ENCODE measurements at regions not wholly inside any gene's neighbourhood (a gene's known extent, or its start where the extent isn't known, plus 50 kb on each side); places are given as distances from the start of the nearest gene placed in this dataset.

GRCh38 chr3:71910108-71910507, 125.2 kb upstream of the PROK2 start:
- H3K36me3 Mint-ChIP-seq (ENCODE audit: low read depth), result peaks cover 5% of the 10 kb centered on the region
- peak overlapping the region; percentile 15 for H3K27ac Mint-ChIP-seq
- no peak for DNase-seq
- TF ChIP-seq CTCF (IDR thresholded peaks at IDR 0.05), result no peak
- peaks cover 7% of the 10 kb centered on the region for H3K9me3 Mint-ChIP-seq
- peaks cover 6% of the 10 kb centered on the region for H3K27me3 Mint-ChIP-seq (ENCODE audit: low read depth, poor library complexity)
- peak overlapping the region; percentile 6 for H3K4me3 Mint-ChIP-seq
- H3K4me1 Mint-ChIP-seq, result peaks cover 29% of the 10 kb centered on the region

GRCh38 chr3:71907996-71908395, 123.0 kb upstream of the PROK2 start:
- peaks cover 7% of the 10 kb centered on the region for H3K9me3 Mint-ChIP-seq

GRCh38 chr3:71906976-71907375, 122.0 kb upstream of the PROK2 start:
- peaks cover 29% of the 10 kb centered on the region for H3K4me1 Mint-ChIP-seq
- no peak overlapping the region for H3K27ac Mint-ChIP-seq
- DNase-seq, result no peak
- H3K9me3 Mint-ChIP-seq, result peaks cover 3% of the 10 kb centered on the region
- no peak overlapping the region for H3K4me3 Mint-ChIP-seq
- no peak for TF ChIP-seq CTCF (IDR thresholded peaks at IDR 0.05)
- peaks cover 15% of the 10 kb centered on the region for H3K27me3 Mint-ChIP-seq (ENCODE audit: low read depth, poor library complexity)
- peaks cover 1% of the 10 kb centered on the region for H3K36me3 Mint-ChIP-seq (ENCODE audit: low read depth)

More at GRCh38 chr3:71907996-71908395, 123.0 kb upstream of the PROK2 start:
- no peak for DNase-seq
- peaks cover 12% of the 10 kb centered on the region for H3K27me3 Mint-ChIP-seq (ENCODE audit: low read depth, poor library complexity)
- TF ChIP-seq CTCF (IDR thresholded peaks at IDR 0.05), result no peak
- H3K27ac Mint-ChIP-seq, result no peak overlapping the region
- no peak overlapping the region for H3K4me3 Mint-ChIP-seq
- peaks cover 5% of the 10 kb centered on the region for H3K36me3 Mint-ChIP-seq (ENCODE audit: low read depth)
- H3K4me1 Mint-ChIP-seq, result peaks cover 29% of the 10 kb centered on the region

- TF ChIP-seq CTCF (IDR thresholded peaks at IDR 0.05), result no peak
- no peaks in the 10 kb centered on the region for H3K9me3 Mint-ChIP-seq
- H3K27me3 Mint-ChIP-seq (ENCODE audit: low read depth, poor library complexity), result peaks cover 17% of the 10 kb centered on the region
- H3K36me3 Mint-ChIP-seq (ENCODE audit: low read depth), result no peaks in the 10 kb centered on the region
- no peak overlapping the region for H3K27ac Mint-ChIP-seq
- no peak overlapping the region for H3K4me3 Mint-ChIP-seq
- no peak for DNase-seq
- peaks cover 26% of the 10 kb centered on the region for H3K4me1 Mint-ChIP-seq
These were observed 120.5 kb upstream of the PROK2 start for GRCh38 chr3:71905426-71905825.

- Mint-ChIP-seq H3K27me3 (ENCODE audit: low read depth, poor library complexity) (peaks cover 17% of the 10 kb centered on the region), H3K27ac (no peak overlapping the region), H3K4me3 (no peak overlapping the region), H3K36me3 (ENCODE audit: low read depth) (no peaks in the 10 kb centered on the region), H3K9me3 (no peaks in the 10 kb centered on the region), H3K4me1 (peaks cover 11% of the 10 kb centered on the region)
- TF ChIP-seq CTCF (IDR thresholded peaks at IDR 0.05), result no peak
- DNase-seq, result no peak
These were observed 119.0 kb upstream of the PROK2 start for GRCh38 chr3:71903936-71904335.

GRCh38 chr3:71903112-71903495, 118.2 kb upstream of the PROK2 start:
- Mint-ChIP-seq H3K4me3 (no peak overlapping the region), H3K36me3 (ENCODE audit: low read depth) (no peaks in the 10 kb centered on the region), H3K27me3 (ENCODE audit: low read depth, poor library complexity) (peaks cover 18% of the 10 kb centered on the region), H3K9me3 (no peaks in the 10 kb centered on the region), H3K4me1 (peaks cover 3% of the 10 kb centered on the region), H3K27ac (no peak overlapping the region)
- TF ChIP-seq CTCF (IDR thresholded peaks at IDR 0.05), result no peak
- no peak for DNase-seq
